ENCODE measurements at regions not wholly inside any gene's neighbourhood (a gene's known extent, or its start where the extent isn't known, plus 50 kb on each side); places are given as distances from the start of the nearest gene placed in this dataset.

- H3K23ac ChIP-seq (ENCODE audit: insufficient read length, low read depth, low read length): no peak overlapping the region
- no peak overlapping the region for H3K4ac ChIP-seq (ENCODE audit: low read depth, low read length)
- H3T11ph ChIP-seq (ENCODE audit: low read length): no peak overlapping the region
- H3K9ac ChIP-seq (ENCODE audit: extremely low read depth, insufficient read length, low read length): no peak overlapping the region
- H3K27me3 Mint-ChIP-seq (ENCODE audit: low read depth): no peaks in the 10 kb centered on the region
- no peak overlapping the region for H3K14ac ChIP-seq (ENCODE audit: insufficient read depth, low read length)
- no peak overlapping the region for H2BK20ac ChIP-seq (ENCODE audit: low read depth, low read length, poor library complexity, severe bottlenecking)
- H4K5ac ChIP-seq (ENCODE audit: insufficient read length, low read depth, low read length): no peak overlapping the region
- H3K4me2 ChIP-seq (ENCODE audit: insufficient read depth, insufficient read length, low read length): no peak overlapping the region
- no peak overlapping the region for H4K8ac ChIP-seq (replicated peaks; ENCODE audit: insufficient read length, low read depth, low read length)
- no peak overlapping the region for H2BK12ac ChIP-seq (ENCODE audit: insufficient read length, low read depth, low read length)
- H3K9me3 Mint-ChIP-seq: peaks cover 0 to 4% of the 10 kb centered on the region in 2 experiments; a peak in 1 of 5 replicates
- no peaks in the 10 kb centered on the region for H4K20me1 ChIP-seq (ENCODE audit: control insufficient read depth, insufficient read depth, insufficient read length)
- no peak overlapping the region for H2AK5ac ChIP-seq (ENCODE audit: insufficient read length, low read length)
- H4K91ac ChIP-seq (ENCODE audit: insufficient read length, low read depth, low read length): no peak overlapping the region
- H3K79me2 ChIP-seq (ENCODE audit: insufficient read depth, low read length): peaks cover 4% of the 10 kb centered on the region; the same call in 1 of the 2 replicates
- TF ChIP-seq CTCF (conservative IDR thresholded peaks at IDR 0.05): no peak
- H3K18ac ChIP-seq (ENCODE audit: insufficient read length, low read depth, low read length): no peak overlapping the region
- H3K23me2 ChIP-seq (ENCODE audit: insufficient read length, low read depth, low read length, poor library complexity, severe bottlenecking): no peaks in the 10 kb centered on the region
- no peak overlapping the region for H3K56ac ChIP-seq (ENCODE audit: insufficient read length, low read depth, low read length)
- H3K27ac Mint-ChIP-seq: no peak overlapping the region
- no peak overlapping the region for H2AFZ ChIP-seq (ENCODE audit: low read length)
- peaks cover 0 to 10% (median 2%) of the 10 kb centered on the region in 3 experiments; a peak in 2 of 7 replicates for H3K36me3 Mint-ChIP-seq (ENCODE audit: insufficient read depth in 1 of 3, low read depth in 3 of 3)
- H3K4me1 Mint-ChIP-seq: peaks cover 10% of the 10 kb centered on the region in 2 experiments
- no peak overlapping the region for H2BK15ac ChIP-seq (ENCODE audit: low read depth, low read length)
- no peak overlapping the region for H3K4me3 Mint-ChIP-seq
- no peaks in the 10 kb centered on the region for H3K27me3 ChIP-seq (ENCODE audit: insufficient read depth, low read length)
- no peaks in the 10 kb centered on the region for H3K79me1 ChIP-seq (ENCODE audit: insufficient read depth, low read depth, low read length, poor library complexity, severe bottlenecking)
- H2BK120ac ChIP-seq (ENCODE audit: low read depth, low read length, poor library complexity, severe bottlenecking): no peak overlapping the region
- no peaks in the 10 kb centered on the region for H3K9me3 ChIP-seq (ENCODE audit: control insufficient read depth, low read depth, low read length)
- no peak overlapping the region for H2BK5ac ChIP-seq (ENCODE audit: insufficient read length, low read length)
- peaks cover 2% of the 10 kb centered on the region; the same call in 1 of the 2 replicates for H3K4me1 ChIP-seq (ENCODE audit: insufficient read depth, low read length)
- no peak for DNase-seq
- no peak overlapping the region for H3K27ac ChIP-seq (ENCODE audit: insufficient read length, low read depth, low read length)
- no CpG with 5 or more reads among the region's 4 CpGs for WGBS (ENCODE audit: extremely low coverage, insufficient read length, low lambda C conversion rate)
These were observed 195.4 kb downstream of the ZEB2 start for GRCh38 chr2:144324446-144325045.

All from H9 (cell line).